ENCODE measurements at regions not wholly inside any gene's neighbourhood (a gene's known extent, or its start where the extent isn't known, plus 50 kb on each side); places are given as distances from the start of the nearest gene placed in this dataset.

GRCh38 chr2:64344999-64345576 is 108.9 kb upstream of the LGALSL start:
- no peak overlapping the region for H3K9ac ChIP-seq (ENCODE audit: low read depth in 1 of 3, low read length in 3 of 3)
- H3K4me1 ChIP-seq (ENCODE audit: control insufficient read depth in 3 of 3, insufficient read depth in 3 of 3, low read length in 3 of 3): no peaks in the 10 kb centered on the region
- H3K4me3 ChIP-seq (ENCODE audit: low read length in 3 of 3): no peak overlapping the region
- no peaks in the 10 kb centered on the region for H3K9me3 ChIP-seq (ENCODE audit: control insufficient read depth in 3 of 3, low read length in 3 of 3)
- H3K27me3 ChIP-seq (ENCODE audit: control insufficient read depth in 3 of 3, insufficient read depth in 3 of 3, low read length in 3 of 3): no peaks in the 10 kb centered on the region
- H3K27ac ChIP-seq (ENCODE audit: low read depth, low read length): no peak overlapping the region
- H3K36me3 ChIP-seq (ENCODE audit: control insufficient read depth in 3 of 3, insufficient read depth in 3 of 3, low read length in 3 of 3): no peaks in the 10 kb centered on the region

- Histone ChIP-seq H3K27me3 (ENCODE audit: control insufficient read depth in 3 of 3, insufficient read depth in 3 of 3, low read length in 3 of 3) (no peaks in the 10 kb centered on the region), H3K9me3 (ENCODE audit: control insufficient read depth in 3 of 3, low read length in 3 of 3) (no peaks in the 10 kb centered on the region), H3K27ac (ENCODE audit: low read depth, low read length) (no peak overlapping the region), H3K4me1 (ENCODE audit: control insufficient read depth in 3 of 3, insufficient read depth in 3 of 3, low read length in 3 of 3) (no peaks in the 10 kb centered on the region), H3K9ac (ENCODE audit: low read depth in 1 of 3, low read length in 3 of 3) (no peak overlapping the region), H3K36me3 (ENCODE audit: control insufficient read depth in 3 of 3, insufficient read depth in 3 of 3, low read length in 3 of 3) (no peaks in the 10 kb centered on the region), H3K4me3 (ENCODE audit: low read length in 3 of 3) (no peak overlapping the region)
These were observed 108.0 kb upstream of the LGALSL start for GRCh38 chr2:64345998-64346397.

GRCh38 chr2:64348386-64349130 is 105.4 kb upstream of the LGALSL start:
- no peaks in the 10 kb centered on the region for H3K4me1 ChIP-seq (ENCODE audit: control insufficient read depth in 3 of 3, insufficient read depth in 3 of 3, low read length in 3 of 3)
- H3K9ac ChIP-seq (ENCODE audit: low read depth in 1 of 3, low read length in 3 of 3): no peak overlapping the region
- H3K36me3 ChIP-seq (ENCODE audit: control insufficient read depth in 3 of 3, insufficient read depth in 3 of 3, low read length in 3 of 3): no peaks in the 10 kb centered on the region
- no peak overlapping the region for H3K4me3 ChIP-seq (ENCODE audit: low read length in 3 of 3)
- H3K27me3 ChIP-seq (ENCODE audit: control insufficient read depth in 3 of 3, insufficient read depth in 3 of 3, low read length in 3 of 3): no peaks in the 10 kb centered on the region
- H3K9me3 ChIP-seq (ENCODE audit: control insufficient read depth in 3 of 3, low read length in 3 of 3): no peaks in the 10 kb centered on the region
- H3K27ac ChIP-seq (ENCODE audit: low read depth, low read length): no peak overlapping the region

- Histone ChIP-seq H3K27ac (ENCODE audit: low read depth, low read length) (no peak overlapping the region), H3K4me3 (ENCODE audit: low read length in 3 of 3) (no peak overlapping the region), H3K9ac (ENCODE audit: low read depth in 1 of 3, low read length in 3 of 3) (no peak overlapping the region), H3K4me1 (ENCODE audit: control insufficient read depth in 3 of 3, insufficient read depth in 3 of 3, low read length in 3 of 3) (no peaks in the 10 kb centered on the region), H3K9me3 (ENCODE audit: control insufficient read depth in 3 of 3, low read length in 3 of 3) (no peaks in the 10 kb centered on the region), H3K27me3 (ENCODE audit: control insufficient read depth in 3 of 3, insufficient read depth in 3 of 3, low read length in 3 of 3) (no peaks in the 10 kb centered on the region), H3K36me3 (ENCODE audit: control insufficient read depth in 3 of 3, insufficient read depth in 3 of 3, low read length in 3 of 3) (no peaks in the 10 kb centered on the region)
These were observed 104.8 kb upstream of the LGALSL start for GRCh38 chr2:64349131-64349530.

- Histone ChIP-seq H3K27me3 (ENCODE audit: control insufficient read depth in 3 of 3, insufficient read depth in 3 of 3, low read length in 3 of 3) (no peaks in the 10 kb centered on the region), H3K36me3 (ENCODE audit: control insufficient read depth in 3 of 3, insufficient read depth in 3 of 3, low read length in 3 of 3) (no peaks in the 10 kb centered on the region), H3K4me1 (ENCODE audit: control insufficient read depth in 3 of 3, insufficient read depth in 3 of 3, low read length in 3 of 3) (no peaks in the 10 kb centered on the region), H3K27ac (ENCODE audit: low read depth, low read length) (no peak overlapping the region), H3K9me3 (ENCODE audit: control insufficient read depth in 3 of 3, low read length in 3 of 3) (no peaks in the 10 kb centered on the region), H3K4me3 (ENCODE audit: low read length in 3 of 3) (no peak overlapping the region), H3K9ac (ENCODE audit: low read depth in 1 of 3, low read length in 3 of 3) (no peak overlapping the region)
These were observed 103.0 kb upstream of the LGALSL start for GRCh38 chr2:64350996-64351395.

- Histone ChIP-seq H3K4me1 (ENCODE audit: control insufficient read depth in 3 of 3, insufficient read depth in 3 of 3, low read length in 3 of 3) (peaks cover 0 to 3% (median 3%) of the 10 kb centered on the region in 3 donors), H3K9ac (ENCODE audit: low read depth in 1 of 3, low read length in 3 of 3) (no peak overlapping the region), H3K27ac (ENCODE audit: low read depth, low read length) (no peak overlapping the region), H3K4me3 (ENCODE audit: low read length in 3 of 3) (no peak overlapping the region), H3K36me3 (ENCODE audit: control insufficient read depth in 3 of 3, insufficient read depth in 3 of 3, low read length in 3 of 3) (no peaks in the 10 kb centered on the region), H3K9me3 (ENCODE audit: control insufficient read depth in 3 of 3, low read length in 3 of 3) (no peaks in the 10 kb centered on the region), H3K27me3 (ENCODE audit: control insufficient read depth in 3 of 3, insufficient read depth in 3 of 3, low read length in 3 of 3) (no peaks in the 10 kb centered on the region)
These were observed 101.7 kb upstream of the LGALSL start for GRCh38 chr2:64352292-64352691.

GRCh38 chr2:64354857-64355680 is 98.9 kb upstream of the LGALSL start:
- Histone ChIP-seq H3K4me3 (ENCODE audit: low read length in 3 of 3) (no peak overlapping the region), H3K27me3 (ENCODE audit: control insufficient read depth in 3 of 3, insufficient read depth in 3 of 3, low read length in 3 of 3) (no peaks in the 10 kb centered on the region), H3K9me3 (ENCODE audit: control insufficient read depth in 3 of 3, low read length in 3 of 3) (no peaks in the 10 kb centered on the region), H3K4me1 (ENCODE audit: control insufficient read depth in 3 of 3, insufficient read depth in 3 of 3, low read length in 3 of 3) (peaks cover 6 to 10% (median 10%) of the 10 kb centered on the region in 3 donors), H3K27ac (ENCODE audit: low read depth, low read length) (no peak overlapping the region), H3K9ac (ENCODE audit: low read depth in 1 of 3, low read length in 3 of 3) (no peak overlapping the region), H3K36me3 (ENCODE audit: control insufficient read depth in 3 of 3, insufficient read depth in 3 of 3, low read length in 3 of 3) (no peaks in the 10 kb centered on the region)

GRCh38 chr2:64356906-64357305 is 97.1 kb upstream of the LGALSL start:
- no peak overlapping the region for H3K27ac ChIP-seq (ENCODE audit: low read depth, low read length)
- H3K9ac ChIP-seq (ENCODE audit: low read depth in 1 of 3, low read length in 3 of 3): no peak overlapping the region
- no peaks in the 10 kb centered on the region for H3K36me3 ChIP-seq (ENCODE audit: control insufficient read depth in 3 of 3, insufficient read depth in 3 of 3, low read length in 3 of 3)
- H3K27me3 ChIP-seq (ENCODE audit: control insufficient read depth in 3 of 3, insufficient read depth in 3 of 3, low read length in 3 of 3): no peaks in the 10 kb centered on the region
- H3K9me3 ChIP-seq (ENCODE audit: control insufficient read depth in 3 of 3, low read length in 3 of 3): no peaks in the 10 kb centered on the region
- H3K4me1 ChIP-seq (ENCODE audit: control insufficient read depth in 3 of 3, insufficient read depth in 3 of 3, low read length in 3 of 3): peaks cover 8 to 14% (median 13%) of the 10 kb centered on the region in 3 donors
- H3K4me3 ChIP-seq (ENCODE audit: low read length in 3 of 3): no peak overlapping the region

- H3K36me3 ChIP-seq (ENCODE audit: control insufficient read depth in 3 of 3, insufficient read depth in 3 of 3, low read length in 3 of 3): no peaks in the 10 kb centered on the region
- H3K9me3 ChIP-seq (ENCODE audit: control insufficient read depth in 3 of 3, low read length in 3 of 3): no peaks in the 10 kb centered on the region
- H3K9ac ChIP-seq (ENCODE audit: low read depth in 1 of 3, low read length in 3 of 3): peak overlapping the region in 1 of 3 donors; percentile 11
- H3K4me3 ChIP-seq (ENCODE audit: low read length in 3 of 3): peak overlapping the region in 1 of 3 donors; percentile 17
- H3K27me3 ChIP-seq (ENCODE audit: control insufficient read depth in 3 of 3, insufficient read depth in 3 of 3, low read length in 3 of 3): no peaks in the 10 kb centered on the region
- H3K4me1 ChIP-seq (ENCODE audit: control insufficient read depth in 3 of 3, insufficient read depth in 3 of 3, low read length in 3 of 3): peaks cover 8 to 14% (median 13%) of the 10 kb centered on the region in 3 donors
- no peak overlapping the region for H3K27ac ChIP-seq (ENCODE audit: low read depth, low read length)
These were observed 94.6 kb upstream of the LGALSL start for GRCh38 chr2:64359171-64359891.
